COLO668 (cell line): ENCODE measurements at regions not wholly inside any gene's neighbourhood (a gene's known extent, or its start where the extent isn't known, plus 50 kb on each side); places are given as distances from the start of the nearest gene placed in this dataset.

Experiments
- DNase-seq: peaks from one replicate; lab custom pipeline; 2025; ENCODE audit not compliant: unreplicated experiment; lab: John Stamatoyannopoulos, UW

DNA sequence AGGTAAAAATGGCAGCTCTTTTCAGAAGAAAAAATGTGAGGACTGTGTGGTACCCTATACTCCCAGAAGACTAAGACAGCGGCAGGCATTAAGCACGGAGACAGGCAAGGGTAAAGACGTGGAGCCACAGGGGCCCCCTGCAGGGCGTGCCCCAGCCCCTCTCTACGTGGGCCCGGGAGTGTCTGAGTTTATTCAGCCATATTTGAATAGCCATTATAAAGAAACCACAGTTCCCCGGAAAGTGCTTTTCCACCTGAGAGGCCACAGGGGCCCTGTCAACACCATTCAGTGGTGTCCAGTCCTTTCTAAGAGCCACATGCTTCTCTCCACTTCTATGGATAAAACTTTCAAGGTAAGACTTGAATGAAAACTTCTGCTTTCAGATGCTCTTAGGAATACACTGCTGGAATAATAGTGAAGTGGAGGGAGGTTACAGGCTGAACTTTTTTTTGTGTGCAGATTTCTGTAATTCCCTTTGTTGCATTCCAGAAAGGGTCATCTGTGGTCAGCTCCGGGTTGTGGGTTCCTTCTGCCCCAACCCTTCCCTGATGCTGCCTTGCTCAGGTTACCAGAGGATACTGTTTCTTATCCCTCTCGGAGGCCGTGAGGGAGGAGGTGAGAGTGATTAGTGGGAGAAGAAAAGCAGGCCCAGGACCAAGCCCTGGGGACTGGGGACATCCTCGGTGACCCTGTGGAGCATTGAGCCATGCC is 58.4 kb downstream of the SLC25A47 start:
- no peak for DNase-seq

DNA sequence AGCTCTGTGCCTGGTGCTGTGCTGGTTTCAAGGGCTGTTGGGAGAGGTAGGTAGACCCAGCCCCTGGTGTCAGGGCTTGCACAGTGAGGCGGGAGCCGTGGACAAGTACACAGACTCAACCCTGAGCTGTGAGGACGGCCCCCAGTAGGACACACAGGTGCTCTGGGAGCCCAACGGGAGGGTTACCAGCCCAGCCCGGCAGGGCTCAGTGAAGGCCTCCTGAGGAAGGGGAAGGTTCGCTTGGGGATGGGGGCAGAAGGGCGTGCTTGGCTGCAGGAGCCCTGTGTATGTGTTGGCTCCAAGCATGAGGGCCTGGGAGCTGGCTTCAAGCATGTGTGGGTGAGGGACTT is 58.9 kb downstream of the SLC25A47 start:
- DNase-seq = no peak

DNA sequence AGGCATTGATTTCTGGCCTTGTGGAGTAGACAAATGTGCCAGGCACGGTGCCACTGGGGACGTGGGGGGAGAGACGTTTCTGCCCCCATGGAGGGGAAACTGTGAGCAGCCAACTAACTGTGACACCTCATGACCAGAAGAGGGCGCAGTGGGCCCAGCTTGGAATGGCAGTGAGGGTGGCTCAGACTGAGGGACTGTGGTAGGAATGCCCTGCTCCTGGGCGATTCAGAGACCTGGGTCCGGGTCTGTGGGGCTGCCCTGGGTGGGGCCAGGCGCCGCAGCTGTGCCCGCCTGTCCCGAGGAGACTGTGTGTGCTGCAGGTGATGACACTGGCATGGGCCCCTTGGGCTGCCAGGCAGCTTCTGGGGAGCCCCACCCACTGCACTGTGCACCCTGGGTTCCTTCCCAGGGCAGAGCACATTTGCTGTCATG is 60.6 kb downstream of the SLC25A47 start:
- peak; percentile 73 for DNase-seq

DNA sequence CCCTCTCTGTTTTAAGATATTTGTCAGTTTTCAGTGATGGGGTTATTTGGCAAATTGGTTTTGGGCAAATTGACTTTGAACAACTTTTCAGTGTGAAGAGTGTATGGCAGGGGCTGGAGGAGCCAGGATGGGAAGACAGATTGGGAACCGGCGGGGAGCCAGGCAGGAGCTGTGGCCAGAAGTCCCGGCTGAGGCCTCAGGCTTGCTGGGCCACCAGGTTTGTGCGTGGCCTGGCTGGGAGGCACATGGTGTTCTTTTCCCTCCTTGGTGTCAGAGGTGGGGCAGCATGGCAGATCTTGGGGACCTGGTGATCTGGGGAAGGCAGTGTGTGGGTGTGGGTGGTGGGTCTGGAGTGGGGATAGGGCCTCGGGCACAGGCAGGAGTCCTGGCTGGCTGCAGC is 61.1 kb downstream of the SLC25A47 start:
- DNase-seq = no peak

- no peak for DNase-seq
Observed at GRCh38 chr14:100384819-100385813, 62.0 kb downstream of the SLC25A47 start.

DNA sequence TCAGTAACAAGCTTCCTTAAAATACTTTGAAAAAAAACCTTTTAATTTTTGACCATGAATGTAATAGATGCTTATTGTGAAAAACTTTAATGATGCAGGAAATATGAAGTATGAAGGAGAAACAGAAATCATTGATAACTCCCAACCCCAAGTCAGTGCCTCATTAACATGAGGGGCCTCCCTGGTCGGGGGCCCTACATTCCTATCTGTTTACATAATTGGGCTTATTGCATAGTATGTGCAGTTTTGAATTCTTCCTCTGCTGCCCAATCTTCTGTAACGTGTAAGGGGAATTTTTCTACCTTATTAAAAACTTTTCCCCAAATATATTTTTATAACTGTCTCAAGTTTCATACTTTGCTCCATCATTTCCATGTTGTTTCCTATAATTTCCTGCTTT is 63.0 kb downstream of the SLC25A47 start:
- no peak for DNase-seq

DNA sequence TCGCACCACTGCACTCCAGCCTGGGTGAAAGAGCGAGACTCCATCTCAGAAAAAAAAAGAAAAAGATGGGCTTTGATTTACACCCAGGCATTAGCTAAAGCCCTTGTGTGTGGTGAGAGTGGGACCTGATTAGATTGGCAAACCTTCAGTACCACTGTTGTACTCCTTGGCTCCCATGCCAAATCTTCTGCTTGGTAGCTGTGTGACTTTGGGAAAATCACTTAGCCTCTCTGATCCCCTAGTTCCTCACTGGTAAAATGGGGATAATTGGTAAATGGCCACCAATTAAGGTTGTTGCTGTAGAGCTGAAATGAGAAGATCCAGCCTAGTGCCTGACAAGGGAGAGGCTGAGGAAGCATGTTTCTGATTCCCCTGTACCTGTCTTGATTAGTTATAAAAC is 63.7 kb downstream of the SLC25A47 start:
- no peak for DNase-seq

GRCh38 chr14:100387450-100387849 is 64.3 kb downstream of the SLC25A47 start:
- DNase-seq = no peak

GRCh38 chr14:100388103-100389054 is 65.2 kb downstream of the SLC25A47 start:
- peak; percentile 20 for DNase-seq

DNA sequence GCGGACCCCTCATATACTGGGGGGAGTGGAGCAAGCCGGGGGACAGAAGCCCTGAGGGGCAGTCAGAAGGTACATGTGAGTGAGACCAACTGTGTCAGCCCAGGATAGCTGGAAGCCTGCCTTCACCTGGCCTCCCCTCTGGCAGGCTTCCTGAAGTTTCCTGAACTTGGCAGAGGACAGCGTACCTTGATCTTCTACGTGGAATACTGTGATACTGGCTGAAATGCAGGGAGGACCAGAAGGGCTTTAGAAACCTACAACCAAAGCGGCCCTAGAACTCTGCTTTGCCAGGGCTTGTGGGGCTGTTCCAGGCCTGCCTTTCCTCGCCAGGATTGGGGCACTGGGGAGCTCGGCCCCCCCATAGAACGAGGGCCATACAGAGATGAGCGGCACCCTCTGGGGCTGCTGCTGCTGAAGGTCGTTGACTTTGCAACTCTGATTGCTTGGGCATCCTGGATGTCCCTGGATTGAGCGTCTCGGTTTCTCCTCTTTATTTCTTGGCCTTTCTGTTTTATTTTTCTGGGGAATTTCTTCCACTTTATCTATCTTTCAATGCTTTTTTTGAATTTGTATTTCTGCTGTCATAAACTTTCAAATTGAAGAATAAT is 66.5 kb downstream of the SLC25A47 start:
- DNase-seq = no peak

DNA sequence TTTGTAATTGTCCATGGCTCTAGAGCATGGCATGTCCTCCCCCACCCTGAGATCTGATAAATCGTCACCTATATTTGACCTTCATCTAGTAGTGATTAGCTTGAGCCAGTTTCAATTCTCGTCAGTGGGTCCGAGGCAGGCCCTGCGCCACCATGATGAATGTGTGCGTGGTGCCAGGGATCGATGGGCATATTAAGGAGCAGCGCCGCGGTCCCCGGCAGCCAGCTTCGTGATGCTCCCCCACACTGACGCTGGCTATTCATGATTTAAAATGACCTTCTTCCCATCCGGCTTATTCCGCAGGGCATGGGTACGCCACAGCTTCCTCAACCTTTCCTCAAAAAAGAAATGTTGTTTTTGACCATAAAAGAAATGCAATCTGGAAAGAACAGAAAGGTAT is 68.0 kb downstream of the SLC25A47 start:
- no peak for DNase-seq

- no peak for DNase-seq
Observed at GRCh38 chr14:100391724-100392123, 68.6 kb downstream of the SLC25A47 start.

DNA sequence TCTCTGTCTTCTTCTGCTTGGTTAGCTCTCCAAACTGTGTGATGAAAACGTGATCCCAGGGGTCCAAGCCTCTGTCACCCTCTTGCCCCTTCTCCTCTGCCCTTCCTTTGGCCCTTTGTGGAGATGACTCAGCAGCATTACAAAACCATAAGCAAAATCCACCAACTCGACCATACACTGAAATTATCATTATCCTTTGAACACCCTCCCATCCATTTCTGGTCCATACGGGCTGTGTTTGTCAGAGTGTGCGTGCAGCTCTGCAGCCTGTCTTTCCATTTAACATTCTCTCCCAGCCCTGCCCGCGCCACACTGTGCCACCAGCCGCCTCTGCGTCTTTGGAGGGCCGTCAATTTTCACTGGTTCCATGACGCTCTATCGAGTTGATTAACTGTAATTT is 69.2 kb downstream of the SLC25A47 start:
- no peak for DNase-seq

- no peak for DNase-seq
Observed at GRCh38 chr14:100393362-100393761, 70.2 kb downstream of the SLC25A47 start.

- no peak for DNase-seq
Observed at GRCh38 chr14:100393906-100394732, 71.0 kb downstream of the SLC25A47 start.

GRCh38 chr14:100394886-100395672 is 71.9 kb downstream of the SLC25A47 start:
- DNase-seq = no peak

DNA sequence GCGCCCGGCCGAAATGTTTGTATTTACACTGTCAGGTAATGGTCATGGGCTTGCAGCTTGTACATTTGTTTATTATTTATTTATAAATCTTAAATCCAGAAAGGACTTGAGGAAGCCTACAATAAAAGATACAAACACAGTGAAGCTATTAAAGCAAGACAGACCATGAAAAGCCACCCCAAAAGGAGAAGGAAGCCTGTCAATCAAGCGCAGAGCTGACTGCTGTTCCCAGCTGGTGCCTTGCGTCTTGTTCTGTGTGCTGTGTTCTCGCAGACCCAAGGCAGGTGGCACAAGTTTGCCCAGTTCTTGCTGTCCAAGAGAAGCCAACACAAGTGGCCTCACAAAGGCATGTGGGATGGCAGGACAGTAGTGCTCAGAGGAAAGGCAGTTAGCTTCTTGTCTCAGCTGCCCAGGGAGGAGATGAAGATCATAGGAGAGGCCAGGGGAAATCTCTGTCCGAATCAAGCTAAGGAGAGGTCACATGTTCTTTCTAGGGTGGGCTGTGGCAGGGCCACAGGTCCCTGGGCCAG is 73.2 kb downstream of the SLC25A47 start:
- no peak for DNase-seq

DNA sequence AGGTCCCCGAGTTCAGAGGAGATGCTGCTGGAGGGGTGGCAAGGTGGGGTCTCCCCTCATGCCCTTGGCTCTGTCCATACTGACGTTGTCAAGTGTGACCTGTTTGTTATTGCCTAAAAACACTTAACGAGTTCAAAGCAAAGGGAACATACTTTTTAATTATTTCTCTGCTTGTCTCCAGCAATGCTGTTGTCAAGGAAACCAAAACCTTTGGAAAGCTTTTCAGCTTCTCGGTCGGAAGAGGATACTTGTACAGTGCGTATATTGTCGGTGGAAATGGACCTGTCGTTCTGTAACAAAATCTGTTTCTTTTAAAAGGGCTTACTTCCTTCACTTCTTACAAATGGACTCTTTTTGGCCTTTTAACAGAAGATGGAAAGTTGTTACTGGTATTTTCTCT is 73.9 kb downstream of the SLC25A47 start:
- no peak for DNase-seq

DNA sequence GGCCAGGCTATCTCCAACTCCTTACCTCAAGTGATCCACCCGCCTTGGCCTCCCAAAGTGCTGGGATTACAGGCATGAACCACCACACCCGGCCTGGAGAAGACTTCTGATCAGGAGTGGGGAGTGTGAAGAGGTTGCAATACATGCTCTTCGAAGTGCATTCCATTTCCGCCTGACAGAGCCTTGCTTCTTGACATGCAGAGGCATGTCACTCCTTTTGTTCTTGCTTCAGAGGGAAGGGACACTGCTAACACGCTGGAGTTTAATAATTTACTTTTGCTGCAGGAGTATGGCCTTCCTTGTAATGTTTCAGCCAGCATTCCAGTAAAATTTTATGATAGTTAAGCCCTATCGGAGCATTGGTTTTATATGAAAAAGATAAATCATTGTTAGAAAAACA is 74.9 kb downstream of the SLC25A47 start:
- no peak for DNase-seq
